ENCODE measurements at regions not wholly inside any gene's neighbourhood (a gene's known extent, or its start where the extent isn't known, plus 50 kb on each side); places are given as distances from the start of the nearest gene placed in this dataset.
A peak's percentile ranks its signal among the peaks of the same experiment; 100 is the strongest.

- Histone ChIP-seq H3K36me3 (no peaks in the 10 kb centered on the region), H3K9me3 (no peaks in the 10 kb centered on the region), H3K4me1 (replicated peaks) (no peaks in the 10 kb centered on the region), H3K4me3 (no peak overlapping the region), H3K27ac (no peak overlapping the region), H3K27me3 (replicated peaks; ENCODE audit: insufficient read depth) (no peaks in the 10 kb centered on the region)
- TF ChIP-seq, protein P1, sequence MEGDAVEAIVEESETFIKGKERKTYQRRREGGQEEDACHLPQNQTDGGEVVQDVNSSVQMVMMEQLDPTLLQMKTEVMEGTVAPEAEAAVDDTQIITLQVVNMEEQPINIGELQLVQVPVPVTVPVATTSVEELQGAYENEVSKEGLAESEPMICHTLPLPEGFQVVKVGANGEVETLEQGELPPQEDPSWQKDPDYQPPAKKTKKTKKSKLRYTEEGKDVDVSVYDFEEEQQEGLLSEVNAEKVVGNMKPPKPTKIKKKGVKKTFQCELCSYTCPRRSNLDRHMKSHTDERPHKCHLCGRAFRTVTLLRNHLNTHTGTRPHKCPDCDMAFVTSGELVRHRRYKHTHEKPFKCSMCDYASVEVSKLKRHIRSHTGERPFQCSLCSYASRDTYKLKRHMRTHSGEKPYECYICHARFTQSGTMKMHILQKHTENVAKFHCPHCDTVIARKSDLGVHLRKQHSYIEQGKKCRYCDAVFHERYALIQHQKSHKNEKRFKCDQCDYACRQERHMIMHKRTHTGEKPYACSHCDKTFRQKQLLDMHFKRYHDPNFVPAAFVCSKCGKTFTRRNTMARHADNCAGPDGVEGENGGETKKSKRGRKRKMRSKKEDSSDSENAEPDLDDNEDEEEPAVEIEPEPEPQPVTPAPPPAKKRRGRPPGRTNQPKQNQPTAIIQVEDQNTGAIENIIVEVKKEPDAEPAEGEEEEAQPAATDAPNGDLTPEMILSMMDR (IDR thresholded peaks at IDR 0.05), result no peak
- TF ChIP-seq POLR2AphosphoS5 (IDR thresholded peaks at IDR 0.05), result no peak
- intact Hi-C loops (cut with DNase I), result no loop called here
- no peak for DNase-seq (ENCODE audit: low spot score)
Observed at GRCh38 chr4:11724731-11725130, 296.0 kb upstream of the HS3ST1 start.

DNA sequence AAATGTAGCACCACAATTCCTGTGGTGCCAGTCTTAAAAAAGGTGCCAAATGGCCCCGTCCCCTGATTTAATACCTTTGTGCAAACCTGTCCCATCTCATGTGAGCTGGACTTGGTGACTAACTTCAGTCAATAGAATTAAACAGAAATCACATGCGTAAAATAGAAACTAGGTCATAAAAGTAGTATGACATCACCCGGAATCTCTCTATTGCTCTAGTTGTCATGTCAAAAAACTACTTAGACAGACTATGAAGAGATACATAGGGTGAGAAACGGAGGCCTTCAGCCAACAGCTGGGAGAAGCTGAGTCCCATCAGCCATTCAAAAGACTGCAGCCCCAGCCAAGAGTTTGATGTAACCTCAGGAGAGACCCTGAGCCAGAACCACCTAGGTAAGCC, 293.5 kb upstream of the HS3ST1 start:
- DNase-seq (ENCODE audit: low spot score), result no peak
- intact Hi-C loops (cut with DNase I), result no loop called here
- Histone ChIP-seq H3K9me3 (no peaks in the 10 kb centered on the region), H3K4me1 (replicated peaks) (no peaks in the 10 kb centered on the region), H3K27me3 (replicated peaks; ENCODE audit: insufficient read depth) (no peaks in the 10 kb centered on the region), H3K27ac (no peak overlapping the region), H3K36me3 (no peaks in the 10 kb centered on the region), H3K4me3 (no peak overlapping the region)
- WGBS, result 81% methylated on average over 4 of the region's 4 CpGs
- TF ChIP-seq, protein P1 (IDR thresholded peaks at IDR 0.05), result no peak
- TF ChIP-seq POLR2AphosphoS5 (IDR thresholded peaks at IDR 0.05), result no peak
- no peak for TF ChIP-seq POLR2A (IDR thresholded peaks at IDR 0.05)

DNA sequence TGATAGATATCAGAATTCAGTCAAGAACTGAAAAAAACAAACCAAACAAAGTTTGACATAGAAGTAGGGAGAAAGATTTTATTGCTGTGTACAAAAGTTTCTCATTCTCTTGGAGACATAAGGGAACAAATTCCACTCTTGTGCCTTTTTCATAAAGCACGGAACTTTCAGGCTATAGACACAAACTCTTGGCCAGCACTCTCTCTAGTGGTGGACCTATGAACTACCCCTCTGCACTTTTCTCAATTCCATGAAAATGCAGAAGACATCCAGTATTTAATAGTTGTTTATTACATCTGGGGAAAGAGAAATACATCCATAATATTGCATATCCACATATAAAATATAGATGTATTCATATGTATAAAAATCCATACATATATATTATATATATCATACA, 291.6 kb upstream of the HS3ST1 start:
- H3K36me3 ChIP-seq, result no peaks in the 10 kb centered on the region
- 28% methylated on average over 1 of the region's 1 CpG for WGBS
- intact Hi-C loops (cut with DNase I), result no loop called here
- no peaks in the 10 kb centered on the region for H3K27me3 ChIP-seq (replicated peaks; ENCODE audit: insufficient read depth)
- H3K4me1 ChIP-seq (replicated peaks), result no peaks in the 10 kb centered on the region
- H3K4me3 ChIP-seq, result no peak overlapping the region
- no peaks in the 10 kb centered on the region for H3K9me3 ChIP-seq
- no peak for DNase-seq (ENCODE audit: low spot score)
- TF ChIP-seq, protein P1 (IDR thresholded peaks at IDR 0.05), result peak; percentile 38 to 61 (median 50)
- TF ChIP-seq POLR2AphosphoS5 (IDR thresholded peaks at IDR 0.05) (no peak), POLR2A (IDR thresholded peaks at IDR 0.05) (no peak)
- no peak overlapping the region for H3K27ac ChIP-seq

DNA sequence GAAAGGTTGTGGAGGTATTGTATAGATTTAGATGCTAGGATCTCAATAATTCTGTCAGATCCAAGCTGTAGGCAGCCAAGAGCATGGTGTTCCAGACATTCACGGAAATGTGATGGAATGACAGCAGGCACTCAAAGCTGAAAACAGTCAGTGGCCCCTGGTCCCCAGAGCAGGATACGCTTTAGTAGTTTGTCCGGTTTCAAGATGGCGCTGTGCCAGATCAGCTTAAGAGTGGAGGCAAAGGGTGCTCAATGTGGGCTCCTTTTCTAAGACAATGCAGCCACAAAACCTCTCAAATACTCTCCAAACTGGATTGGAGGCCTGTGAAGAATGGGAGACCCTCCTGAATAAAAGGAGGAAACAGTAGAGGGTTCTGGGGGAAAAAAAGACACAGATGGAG, 291.2 kb upstream of the HS3ST1 start:
- 93% methylated on average over 4 of the region's 4 CpGs for WGBS
- DNase-seq (ENCODE audit: low spot score), result peak; percentile 9
- H3K27ac ChIP-seq, result no peak overlapping the region
- H3K4me3 ChIP-seq, result no peak overlapping the region
- TF ChIP-seq, protein P1 (IDR thresholded peaks at IDR 0.05), result no peak
- no peak for TF ChIP-seq POLR2A (IDR thresholded peaks at IDR 0.05)
- TF ChIP-seq POLR2AphosphoS5 (IDR thresholded peaks at IDR 0.05), result no peak
- H3K4me1 ChIP-seq (replicated peaks), result no peaks in the 10 kb centered on the region
- intact Hi-C loops (cut with DNase I), result no loop called here
- H3K9me3 ChIP-seq, result no peaks in the 10 kb centered on the region
- H3K27me3 ChIP-seq (replicated peaks; ENCODE audit: insufficient read depth), result no peaks in the 10 kb centered on the region
- no peaks in the 10 kb centered on the region for H3K36me3 ChIP-seq

DNA sequence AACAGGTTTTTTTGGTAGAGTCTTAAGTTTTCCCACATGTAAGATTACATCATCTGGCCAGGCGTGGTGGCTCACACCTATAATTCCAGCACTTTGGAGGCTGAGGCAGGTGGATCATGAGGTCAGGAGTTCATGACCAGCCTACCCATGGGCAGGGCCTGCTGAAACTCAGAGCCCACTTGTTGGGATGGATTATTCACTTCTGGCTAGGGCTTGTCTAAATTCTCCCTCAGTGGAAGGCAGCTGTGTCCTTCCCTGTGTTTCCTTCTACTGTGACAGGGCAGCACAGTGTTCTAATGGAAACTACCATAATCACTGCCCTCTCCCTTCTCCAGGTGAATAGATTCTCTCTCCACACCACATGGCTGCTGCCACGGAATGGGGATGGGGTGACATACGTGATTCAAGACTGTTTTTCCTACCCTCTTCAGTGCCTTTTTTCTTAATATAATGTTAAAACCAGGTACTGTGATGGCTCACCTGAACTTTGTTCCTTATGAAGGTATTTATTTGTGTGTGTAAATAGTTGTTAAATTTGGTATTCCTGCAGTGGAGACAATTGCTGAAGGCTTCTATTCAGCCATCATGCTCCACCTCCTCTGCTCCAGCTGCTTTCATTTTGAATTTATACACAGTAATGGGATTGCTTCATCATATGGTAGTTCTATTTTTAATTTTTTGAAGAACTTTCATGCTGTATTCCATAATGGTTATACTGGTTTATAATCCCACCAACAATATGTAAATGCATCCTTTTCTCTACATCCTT, 287.2 kb upstream of the HS3ST1 start:
- H3K4me3 ChIP-seq, result no peak overlapping the region
- DNase-seq (ENCODE audit: low spot score), result no peak
- no peaks in the 10 kb centered on the region for H3K9me3 ChIP-seq
- 85% methylated on average over 3 of the region's 3 CpGs for WGBS
- H3K27ac ChIP-seq, result no peak overlapping the region
- no peaks in the 10 kb centered on the region for H3K27me3 ChIP-seq (replicated peaks; ENCODE audit: insufficient read depth)
- intact Hi-C loops (cut with DNase I), result no loop called here
- no peaks in the 10 kb centered on the region for H3K36me3 ChIP-seq
- TF ChIP-seq POLR2A (IDR thresholded peaks at IDR 0.05), result no peak
- TF ChIP-seq, protein P1 (IDR thresholded peaks at IDR 0.05), result no peak
- no peak for TF ChIP-seq POLR2AphosphoS5 (IDR thresholded peaks at IDR 0.05)
- no peaks in the 10 kb centered on the region for H3K4me1 ChIP-seq (replicated peaks)
